PFSK-1 (cell line): ENCODE measurements at regions not wholly inside any gene's neighbourhood (a gene's known extent, or its start where the extent isn't known, plus 50 kb on each side); places are given as distances from the start of the nearest gene placed in this dataset.

Experiments used
- FOXP2 ChIP-seq: optimal IDR thresholded peaks from 2 replicates; pipeline ENCODE3; 2011; ENCODE audit warnings: borderline replicate concordance, control low read depth, inconsistent platforms; ENCODE audit not compliant: insufficient read depth; ENCODE audit errors: extremely low read length, extremely low read depth
- POLR2AphosphoS5 ChIP-seq: IDR thresholded peaks from 2 replicates; pipeline ENCODE4 v1.6.1; 2012; ENCODE audit warnings: low read depth, mild to moderate bottlenecking, control low read depth, low read length, moderate library complexity
- REST ChIP-seq, 2 experiments: IDR thresholded peaks; 2 replicates each; pipeline versions ENCODE4 v1.6.1 to v1.8.0; 2011 to 2012; ENCODE audit warnings: low read depth in 2 of 2, low read length in 2 of 2, control low read depth in 1 of 2, inconsistent platforms in 1 of 2, mild to moderate bottlenecking in 1 of 2, moderate library complexity in 1 of 2; ENCODE audit not compliant: insufficient read depth in 1 of 2
- SIN3A ChIP-seq: IDR thresholded peaks from 2 replicates; pipeline ENCODE4 v1.6.1; 2012; ENCODE audit warnings: mild to moderate bottlenecking, low read length, moderate library complexity, borderline replicate concordance; ENCODE audit not compliant: insufficient read depth
- TAF1 ChIP-seq: IDR thresholded peaks from 2 replicates; pipeline ENCODE4 v1.6.1; 2012; ENCODE audit warnings: low read length, control low read depth, borderline replicate concordance; ENCODE audit not compliant: insufficient read depth

GRCh38 chr2:145169285-145169684 is 649.4 kb upstream of the ZEB2 start:
- no peak for TF ChIP-seq POLR2AphosphoS5

GRCh38 chr2:145168091-145168490 is 648.2 kb upstream of the ZEB2 start:
- no peak for TF ChIP-seq REST (IDR thresholded peaks at IDR 0.05; ENCODE audit: insufficient read depth in 1 of 2, low read depth in 2 of 2, low read length in 2 of 2)
- no peak for TF ChIP-seq FOXP2
- TF ChIP-seq SIN3A = no peak
- no peak for TF ChIP-seq POLR2AphosphoS5
- no peak for TF ChIP-seq TAF1

GRCh38 chr2:145166731-145167302 is 646.9 kb upstream of the ZEB2 start:
- no peak for TF ChIP-seq FOXP2
- no peak for TF ChIP-seq SIN3A
- TF ChIP-seq POLR2AphosphoS5 = no peak
- no peak for TF ChIP-seq REST (IDR thresholded peaks at IDR 0.05; ENCODE audit: insufficient read depth in 1 of 2, low read depth in 2 of 2, low read length in 2 of 2)
- TF ChIP-seq TAF1 = no peak

- TF ChIP-seq SIN3A (no peak), REST (IDR thresholded peaks at IDR 0.05; ENCODE audit: insufficient read depth in 1 of 2, low read depth in 2 of 2, low read length in 2 of 2) (no peak), TAF1 (no peak), POLR2AphosphoS5 (no peak), FOXP2 (no peak)
Observed at GRCh38 chr2:145161656-145162055, 641.7 kb upstream of the ZEB2 start.

GRCh38 chr2:145160855-145161254 is 640.9 kb upstream of the ZEB2 start:
- no peak for TF ChIP-seq TAF1
- TF ChIP-seq SIN3A = no peak
- TF ChIP-seq POLR2AphosphoS5 = no peak
- no peak for TF ChIP-seq FOXP2

- no peak for TF ChIP-seq POLR2AphosphoS5
- TF ChIP-seq SIN3A = no peak
- no peak for TF ChIP-seq REST (IDR thresholded peaks at IDR 0.05; ENCODE audit: insufficient read depth in 1 of 2, low read depth in 2 of 2, low read length in 2 of 2)
- no peak for TF ChIP-seq FOXP2
Observed at GRCh38 chr2:145159676-145160075, 639.8 kb upstream of the ZEB2 start.
